Fibroblast of the aortic adventitia (primary cell): ENCODE measurements at regions not wholly inside any gene's neighbourhood (a gene's known extent, or its start where the extent isn't known, plus 50 kb on each side); places are given as distances from the start of the nearest gene placed in this dataset.

Experiments used
- DNase-seq: peaks from one replicate; pipeline ENCODE4 v3.0.0-alpha.2; 2010; ENCODE audit warnings: low read depth
- H3K4me3 ChIP-seq: 2 replicates; pipeline ENCODE4 v1.5.1; 2011; ENCODE audit warnings: low read depth, mild to moderate bottlenecking, control low read depth, low read length, moderate library complexity
- CTCF ChIP-seq: IDR thresholded peaks from 2 replicates; pipeline ENCODE4 v1.5.1; 2011; ENCODE audit warnings: mild to moderate bottlenecking, low read length, control low read depth, inconsistent platforms; ENCODE audit not compliant: insufficient read depth

DNA sequence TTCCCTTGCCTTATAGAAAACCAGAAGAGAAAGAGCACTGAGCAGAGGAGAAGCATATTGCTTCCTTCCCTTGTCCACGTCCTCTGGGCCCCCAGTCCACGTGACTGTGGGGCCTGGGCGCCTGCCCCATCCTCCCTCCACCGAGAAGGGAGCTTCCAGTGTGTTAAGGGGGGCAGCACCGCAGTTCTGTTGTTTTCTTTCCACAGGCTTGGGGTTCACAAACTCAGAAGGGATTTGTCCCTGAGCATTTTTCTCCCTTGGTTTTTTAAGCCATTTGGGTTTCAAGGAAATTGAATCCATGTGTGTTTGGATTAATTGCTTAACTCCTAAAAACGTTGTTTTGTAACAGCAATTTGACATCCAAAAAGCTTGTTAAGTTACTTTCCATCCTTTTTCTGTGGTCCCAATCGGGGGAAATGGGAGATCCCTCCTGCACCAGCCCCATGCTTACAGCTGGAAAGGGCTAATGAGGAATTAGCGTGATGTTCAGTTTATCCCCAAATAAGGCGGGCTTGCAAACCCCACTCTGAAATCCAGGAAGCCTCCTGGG, 347.5 kb upstream of the TNRC6C start:
- DNase-seq, result peak; percentile 34
- H3K4me3 ChIP-seq, result no peak overlapping the region
- TF ChIP-seq CTCF, result no peak

GRCh38 chr17:77611791-77612502, 346.6 kb upstream of the TNRC6C start:
- H3K4me3 ChIP-seq, result no peak overlapping the region
- DNase-seq, result no peak
- no peak for TF ChIP-seq CTCF

DNA sequence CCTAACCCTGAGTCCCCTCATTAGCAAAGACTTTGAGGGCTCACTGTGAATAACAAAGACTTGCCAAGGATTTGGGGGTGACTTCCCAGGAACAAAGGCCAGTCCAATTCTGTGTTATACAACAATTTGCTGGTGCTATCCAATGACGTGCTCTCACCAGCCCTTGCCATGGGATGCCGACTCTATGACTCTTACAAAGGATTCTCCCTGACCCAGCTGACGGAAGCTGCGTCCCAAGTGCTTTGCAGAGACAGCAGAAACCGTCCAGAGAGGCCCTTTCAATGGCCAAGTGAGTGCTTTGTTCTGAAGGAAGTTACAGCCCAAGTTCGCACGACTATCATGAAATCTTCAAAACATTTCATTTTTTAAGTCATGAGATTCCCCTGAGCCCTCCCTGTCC, 345.3 kb upstream of the TNRC6C start:
- DNase-seq, result no peak
- no peak overlapping the region for H3K4me3 ChIP-seq
- no peak for TF ChIP-seq CTCF

GRCh38 chr17:77613627-77614026, 344.9 kb upstream of the TNRC6C start:
- no peak overlapping the region for H3K4me3 ChIP-seq
- no peak for TF ChIP-seq CTCF
- no peak for DNase-seq

- TF ChIP-seq CTCF, result no peak
- H3K4me3 ChIP-seq, result no peak overlapping the region
- DNase-seq, result peak; percentile 16
These were observed 342.7 kb upstream of the TNRC6C start for GRCh38 chr17:77615703-77616253.

GRCh38 chr17:77616254-77616731, 342.2 kb upstream of the TNRC6C start:
- no peak overlapping the region for H3K4me3 ChIP-seq
- DNase-seq, result no peak
- TF ChIP-seq CTCF, result no peak
